ENCODE measurements at regions not wholly inside any gene's neighbourhood (a gene's known extent, or its start where the extent isn't known, plus 50 kb on each side); places are given as distances from the start of the nearest gene placed in this dataset.

GRCh38 chr7:109532262-109532992 lies 962.8 kb downstream of the DNAJB9 start (continued):
- TF ChIP-seq, protein P1, sequence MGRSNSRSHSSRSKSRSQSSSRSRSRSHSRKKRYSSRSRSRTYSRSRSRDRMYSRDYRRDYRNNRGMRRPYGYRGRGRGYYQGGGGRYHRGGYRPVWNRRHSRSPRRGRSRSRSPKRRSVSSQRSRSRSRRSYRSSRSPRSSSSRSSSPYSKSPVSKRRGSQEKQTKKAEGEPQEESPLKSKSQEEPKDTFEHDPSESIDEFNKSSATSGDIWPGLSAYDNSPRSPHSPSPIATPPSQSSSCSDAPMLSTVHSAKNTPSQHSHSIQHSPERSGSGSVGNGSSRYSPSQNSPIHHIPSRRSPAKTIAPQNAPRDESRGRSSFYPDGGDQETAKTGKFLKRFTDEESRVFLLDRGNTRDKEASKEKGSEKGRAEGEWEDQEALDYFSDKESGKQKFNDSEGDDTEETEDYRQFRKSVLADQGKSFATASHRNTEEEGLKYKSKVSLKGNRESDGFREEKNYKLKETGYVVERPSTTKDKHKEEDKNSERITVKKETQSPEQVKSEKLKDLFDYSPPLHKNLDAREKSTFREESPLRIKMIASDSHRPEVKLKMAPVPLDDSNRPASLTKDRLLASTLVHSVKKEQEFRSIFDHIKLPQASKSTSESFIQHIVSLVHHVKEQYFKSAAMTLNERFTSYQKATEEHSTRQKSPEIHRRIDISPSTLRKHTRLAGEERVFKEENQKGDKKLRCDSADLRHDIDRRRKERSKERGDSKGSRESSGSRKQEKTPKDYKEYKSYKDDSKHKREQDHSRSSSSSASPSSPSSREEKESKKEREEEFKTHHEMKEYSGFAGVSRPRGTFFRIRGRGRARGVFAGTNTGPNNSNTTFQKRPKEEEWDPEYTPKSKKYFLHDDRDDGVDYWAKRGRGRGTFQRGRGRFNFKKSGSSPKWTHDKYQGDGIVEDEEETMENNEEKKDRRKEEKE (IDR thresholded peaks at IDR 0.05) = no peak
- TF ChIP-seq, protein P2, sequence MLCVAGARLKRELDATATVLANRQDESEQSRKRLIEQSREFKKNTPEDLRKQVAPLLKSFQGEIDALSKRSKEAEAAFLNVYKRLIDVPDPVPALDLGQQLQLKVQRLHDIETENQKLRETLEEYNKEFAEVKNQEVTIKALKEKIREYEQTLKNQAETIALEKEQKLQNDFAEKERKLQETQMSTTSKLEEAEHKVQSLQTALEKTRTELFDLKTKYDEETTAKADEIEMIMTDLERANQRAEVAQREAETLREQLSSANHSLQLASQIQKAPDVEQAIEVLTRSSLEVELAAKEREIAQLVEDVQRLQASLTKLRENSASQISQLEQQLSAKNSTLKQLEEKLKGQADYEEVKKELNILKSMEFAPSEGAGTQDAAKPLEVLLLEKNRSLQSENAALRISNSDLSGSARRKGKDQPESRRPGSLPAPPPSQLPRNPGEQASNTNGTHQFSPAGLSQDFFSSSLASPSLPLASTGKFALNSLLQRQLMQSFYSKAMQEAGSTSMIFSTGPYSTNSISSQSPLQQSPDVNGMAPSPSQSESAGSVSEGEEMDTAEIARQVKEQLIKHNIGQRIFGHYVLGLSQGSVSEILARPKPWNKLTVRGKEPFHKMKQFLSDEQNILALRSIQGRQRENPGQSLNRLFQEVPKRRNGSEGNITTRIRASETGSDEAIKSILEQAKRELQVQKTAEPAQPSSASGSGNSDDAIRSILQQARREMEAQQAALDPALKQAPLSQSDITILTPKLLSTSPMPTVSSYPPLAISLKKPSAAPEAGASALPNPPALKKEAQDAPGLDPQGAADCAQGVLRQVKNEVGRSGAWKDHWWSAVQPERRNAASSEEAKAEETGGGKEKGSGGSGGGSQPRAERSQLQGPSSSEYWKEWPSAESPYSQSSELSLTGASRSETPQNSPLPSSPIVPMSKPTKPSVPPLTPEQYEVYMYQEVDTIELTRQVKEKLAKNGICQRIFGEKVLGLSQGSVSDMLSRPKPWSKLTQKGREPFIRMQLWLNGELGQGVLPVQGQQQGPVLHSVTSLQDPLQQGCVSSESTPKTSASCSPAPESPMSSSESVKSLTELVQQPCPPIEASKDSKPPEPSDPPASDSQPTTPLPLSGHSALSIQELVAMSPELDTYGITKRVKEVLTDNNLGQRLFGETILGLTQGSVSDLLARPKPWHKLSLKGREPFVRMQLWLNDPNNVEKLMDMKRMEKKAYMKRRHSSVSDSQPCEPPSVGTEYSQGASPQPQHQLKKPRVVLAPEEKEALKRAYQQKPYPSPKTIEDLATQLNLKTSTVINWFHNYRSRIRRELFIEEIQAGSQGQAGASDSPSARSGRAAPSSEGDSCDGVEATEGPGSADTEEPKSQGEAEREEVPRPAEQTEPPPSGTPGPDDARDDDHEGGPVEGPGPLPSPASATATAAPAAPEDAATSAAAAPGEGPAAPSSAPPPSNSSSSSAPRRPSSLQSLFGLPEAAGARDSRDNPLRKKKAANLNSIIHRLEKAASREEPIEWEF (IDR thresholded peaks at IDR 0.05; ENCODE audit: insufficient replicate concordance, low read depth, low read length) = no peak
- TF ChIP-seq, protein P3, sequence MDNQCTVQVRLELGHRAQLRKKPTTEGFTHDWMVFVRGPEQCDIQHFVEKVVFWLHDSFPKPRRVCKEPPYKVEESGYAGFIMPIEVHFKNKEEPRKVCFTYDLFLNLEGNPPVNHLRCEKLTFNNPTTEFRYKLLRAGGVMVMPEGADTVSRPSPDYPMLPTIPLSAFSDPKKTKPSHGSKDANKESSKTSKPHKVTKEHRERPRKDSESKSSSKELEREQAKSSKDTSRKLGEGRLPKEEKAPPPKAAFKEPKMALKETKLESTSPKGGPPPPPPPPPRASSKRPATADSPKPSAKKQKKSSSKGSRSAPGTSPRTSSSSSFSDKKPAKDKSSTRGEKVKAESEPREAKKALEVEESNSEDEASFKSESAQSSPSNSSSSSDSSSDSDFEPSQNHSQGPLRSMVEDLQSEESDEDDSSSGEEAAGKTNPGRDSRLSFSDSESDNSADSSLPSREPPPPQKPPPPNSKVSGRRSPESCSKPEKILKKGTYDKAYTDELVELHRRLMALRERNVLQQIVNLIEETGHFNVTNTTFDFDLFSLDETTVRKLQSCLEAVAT (IDR thresholded peaks at IDR 0.05) = no peak
- no peak for TF ChIP-seq EED (IDR thresholded peaks at IDR 0.05; ENCODE audit: low read depth)
- TF ChIP-seq TBL1XR1 (IDR thresholded peaks at IDR 0.05; ENCODE audit: low read depth, low read length) = no peak
- TF ChIP-seq TCF12 (IDR thresholded peaks at IDR 0.05; ENCODE audit: low read depth, low read length) = no peak
- TF ChIP-seq STAT1 (conservative IDR thresholded peaks at IDR 0.05) = no peak
- TF ChIP-seq MYC (IDR thresholded peaks at IDR 0.05; ENCODE audit: insufficient read depth, insufficient read length, insufficient replicate concordance, low read length, severe bottlenecking) = no peak
- no peak for TF ChIP-seq BACH1 (IDR thresholded peaks at IDR 0.05; ENCODE audit: borderline replicate concordance)
- TF ChIP-seq ZZZ3 (IDR thresholded peaks at IDR 0.05; ENCODE audit: control insufficient read depth, insufficient read length, low read depth) = no peak
- no peak for TF ChIP-seq ZNF687 (IDR thresholded peaks at IDR 0.05)
- TF ChIP-seq SUZ12 (IDR thresholded peaks at IDR 0.05; ENCODE audit: unreplicated experiment) = no peak
- TF ChIP-seq, protein P4, sequence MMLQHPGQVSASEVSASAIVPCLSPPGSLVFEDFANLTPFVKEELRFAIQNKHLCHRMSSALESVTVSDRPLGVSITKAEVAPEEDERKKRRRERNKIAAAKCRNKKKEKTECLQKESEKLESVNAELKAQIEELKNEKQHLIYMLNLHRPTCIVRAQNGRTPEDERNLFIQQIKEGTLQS (IDR thresholded peaks at IDR 0.05; ENCODE audit: borderline replicate concordance, extremely low read depth, low read depth, low read length) = no peak
- TF ChIP-seq ASH2L (IDR thresholded peaks at IDR 0.05; ENCODE audit: borderline replicate concordance, low read depth) = no peak
